SK-N-SH (cell line): ENCODE measurements at regions not wholly inside any gene's neighbourhood (a gene's known extent, or its start where the extent isn't known, plus 50 kb on each side); places are given as distances from the start of the nearest gene placed in this dataset.

Experiments
- CTCF ChIA-PET: fragments of 300-600, 350-600 bp; formaldehyde crosslinking; extraction: SDS; loops from one replicate; lab custom pipeline; 2021; lab: Yijun Ruan, JAX
- POLR2A ChIA-PET: fragments of 350-600 bp; sonication (Branson Sonifier 250); formaldehyde crosslinking; extraction: SDS; loops from one replicate; lab custom pipeline; 2020; ENCODE audit warnings: antibody characterized with exemption, inconsistent platforms; lab: Yijun Ruan, JAX
- DNase-seq: peaks from one replicate; pipeline ENCODE4 v3.0.0; 2012
- H2AFZ ChIP-seq: fragments of 200-600 bp; sonication (generic); 2 replicates; pipeline ENCODE4 v1.8.1; 2016; ENCODE audit warnings: antibody characterized with exemption, mild to moderate bottlenecking, low read depth
- H3F3A ChIP-seq: fragments of 200-600 bp; sonication (generic); replicated peaks from 2 replicates; pipeline ENCODE3; 2016; ENCODE audit warnings: antibody characterized with exemption, mild to moderate bottlenecking; ENCODE audit not compliant: insufficient read depth
- H3K27ac ChIP-seq, 2 experiments: fragments of 200-500 bp in 1 of 2; fragments of 200-600 bp in 1 of 2; sonication (Bioruptor generic) in 1 of 2; sonication (generic), shearing (Covaris generic) in 1 of 2; 2 replicates each; pipeline versions ENCODE4 v1.5.1 to v1.6.1; 2014 to 2016; ENCODE audit warnings: low read depth in 2 of 2, inconsistent platforms in 1 of 2, low read length in 1 of 2, mild to moderate bottlenecking in 1 of 2, mixed read lengths in 1 of 2
- H3K27me3 ChIP-seq: fragments of 200-600 bp; sonication (generic), shearing (Covaris generic); 2 replicates; pipeline ENCODE4 v1.6.1; 2016; ENCODE audit warnings: mixed run types; ENCODE audit not compliant: insufficient read depth
- H3K36me3 ChIP-seq, 2 experiments: fragments of 200-500 bp in 1 of 2; fragments of 200-600 bp in 1 of 2; sonication (Bioruptor generic) in 1 of 2; sonication (generic) in 1 of 2; replicated peaks in 1 of 2; 2 replicates each; pipeline versions ENCODE3 to v1.5.1; 2014 to 2016; ENCODE audit warnings: low read length in 1 of 2, mild to moderate bottlenecking in 1 of 2; ENCODE audit not compliant: insufficient read depth in 2 of 2, control insufficient read depth in 1 of 2
- H3K4me1 ChIP-seq, 2 experiments: fragments of 200-500 bp in 1 of 2; fragments of 200-600 bp in 1 of 2; sonication (Bioruptor generic) in 1 of 2; sonication (generic), shearing (Covaris generic) in 1 of 2; 2 replicates each; pipeline versions ENCODE4 v1.5.1 to v1.6.1; 2014 to 2016; ENCODE audit warnings: low read depth in 1 of 2, low read length in 1 of 2, mixed run types in 1 of 2; ENCODE audit not compliant: insufficient read depth in 2 of 2, control insufficient read depth in 1 of 2
- H3K4me2 ChIP-seq: fragments of 200-600 bp; sonication (generic), shearing (Covaris generic); 2 replicates; pipeline ENCODE4 v1.6.1; 2017; ENCODE audit warnings: mixed run types
- H3K4me3 ChIP-seq, 2 experiments: fragments of 200-500 bp in 1 of 2; fragments of 200-600 bp in 1 of 2; sonication (Bioruptor generic) in 1 of 2; sonication (generic), shearing (Covaris generic) in 1 of 2; 2 replicates each; pipeline versions ENCODE4 v1.5.1 to v1.8.1; 2014 to 2016; ENCODE audit warnings: low read depth in 2 of 2, inconsistent platforms in 1 of 2, low read length in 1 of 2, mild to moderate bottlenecking in 1 of 2, mixed read lengths in 1 of 2, moderate library complexity in 1 of 2
- H3K79me2 ChIP-seq: fragments of 200-600 bp; sonication (generic); 2 replicates; pipeline ENCODE4 v1.8.1; 2017; ENCODE audit warnings: mild to moderate bottlenecking; ENCODE audit not compliant: insufficient read depth
- H3K9ac ChIP-seq: fragments of 200-600 bp; sonication (generic); 2 replicates; pipeline ENCODE4 v1.6.1; 2017; ENCODE audit warnings: mixed run types
- H3K9me2 ChIP-seq: fragments of 200-600 bp; sonication (generic); 2 replicates; pipeline ENCODE4 v1.6.1; 2017; ENCODE audit warnings: mixed run types
- H3K9me3 ChIP-seq: fragments of 200-600 bp; sonication (generic); 2 replicates; pipeline ENCODE4 v1.6.1; 2017; ENCODE audit warnings: mixed run types, mild to moderate bottlenecking, moderate library complexity
- H4K20me1 ChIP-seq: fragments of 200-600 bp; sonication (generic); 2 replicates; pipeline ENCODE4 v1.6.1; 2017; ENCODE audit warnings: mild to moderate bottlenecking, mixed run types; ENCODE audit not compliant: insufficient read depth
- CHD2 ChIP-seq: fragments of 150-350 bp; IDR thresholded peaks from 2 replicates; pipeline ENCODE4 v1.6.1; 2018; ENCODE audit warnings: low read length; ENCODE audit not compliant: partially characterized antibody
- ELF1 ChIP-seq: IDR thresholded peaks from 2 replicates; pipeline ENCODE4 v1.4.0; 2012
- EZH2phosphoT487 ChIP-seq: fragments of 200-600 bp; sonication (generic); IDR thresholded peaks from 2 replicates; pipeline ENCODE4 v1.6.1; 2017; ENCODE audit warnings: low read depth, mixed run types, mild to moderate bottlenecking, antibody characterized with exemption, moderate library complexity, borderline replicate concordance
- FOSL2 ChIP-seq: IDR thresholded peaks from 2 replicates; pipeline ENCODE4 v1.4.0; 2012; ENCODE audit warnings: low read depth, mild to moderate bottlenecking, moderate library complexity, borderline replicate concordance
- GABPA ChIP-seq: IDR thresholded peaks from 2 replicates; pipeline ENCODE4 v1.4.0; 2012; ENCODE audit warnings: low read depth, mild to moderate bottlenecking
- NFIC ChIP-seq: IDR thresholded peaks from 2 replicates; pipeline ENCODE4 v1.4.0; 2012; ENCODE audit warnings: borderline replicate concordance
- NRF1 ChIP-seq: IDR thresholded peaks from 2 replicates; pipeline ENCODE4 v1.6.1; 2012; ENCODE audit warnings: low read depth, mild to moderate bottlenecking, low read length
- SIN3A ChIP-seq: IDR thresholded peaks from 2 replicates; pipeline ENCODE4 v1.6.1; 2012; ENCODE audit warnings: low read depth, mild to moderate bottlenecking, low read length, moderate library complexity, borderline replicate concordance
- SMC3 ChIP-seq: IDR thresholded peaks from 2 replicates; pipeline ENCODE4 v1.6.1; 2012; ENCODE audit warnings: low read depth, low read length, improper control_type of control experiment
- YY1 ChIP-seq: IDR thresholded peaks from 2 replicates; pipeline ENCODE4 v1.4.0; 2012; ENCODE audit warnings: low read depth, mild to moderate bottlenecking
- WGBS: methylation state at CpG from one replicate; pipeline ENCODE4 v1.1.6; 2017; ENCODE audit warnings: low lambda C conversion rate; 5-methylcytosine and 5-hydroxymethylcytosine counted together
- TF ChIP-seq, protein P1 (sequence below): fragments of 150-350 bp; IDR thresholded peaks from 2 replicates; pipeline ENCODE4 v1.6.1; 2017; ENCODE audit warnings: antibody characterized with exemption, low read length, low read depth, borderline replicate concordance
- TF ChIP-seq, protein P2 (sequence below): fragments of 200-600 bp; sonication (generic); IDR thresholded peaks from 2 replicates; pipeline ENCODE4 v1.6.1; 2017; ENCODE audit warnings: antibody characterized with exemption, mild to moderate bottlenecking, moderate library complexity
- TF ChIP-seq, protein P3 (sequence below): IDR thresholded peaks from 2 replicates; pipeline ENCODE4 v1.4.0; 2012; ENCODE audit warnings: low read depth, borderline replicate concordance
- TF ChIP-seq, protein P4 (sequence below): IDR thresholded peaks from 2 replicates; pipeline ENCODE4; 2012

DNA sequence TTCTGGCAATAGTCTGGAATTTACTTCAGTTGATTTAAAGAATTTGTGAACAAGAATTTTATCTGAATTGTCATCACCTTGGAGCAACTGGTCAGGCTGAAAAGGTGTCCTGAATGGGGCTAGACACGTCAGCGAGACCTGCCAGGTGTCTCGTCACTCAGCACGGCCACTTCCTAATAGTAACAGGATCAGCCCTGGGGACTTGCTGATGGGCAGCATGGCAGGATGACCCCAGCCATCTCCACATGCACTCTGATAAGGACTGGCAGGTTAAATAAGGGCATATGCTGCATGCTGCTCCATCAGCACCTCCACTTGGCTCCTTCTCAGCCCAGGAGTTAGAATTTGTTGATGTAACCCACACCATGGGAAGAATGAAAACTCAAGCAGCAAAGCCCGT is 224.2 kb downstream of the FOXO1 start:
- ChIA-PET POLR2A (no interaction called here), CTCF (no interaction called here)
- H3K4me3 ChIP-seq: no peak overlapping the region
- H3K79me2 ChIP-seq: no peaks in the 10 kb centered on the region
- H3K4me2 ChIP-seq: no peak overlapping the region
- H3F3A ChIP-seq: no peaks in the 10 kb centered on the region
- H3K4me1 ChIP-seq: peaks cover 0 to 19% of the 10 kb centered on the region in 2 experiments; a peak in 2 of 4 replicates
- no peaks in the 10 kb centered on the region for H3K27me3 ChIP-seq
- no peaks in the 10 kb centered on the region for H3K9me3 ChIP-seq
- 90% methylated on average over 5 of the region's 5 CpGs for WGBS
- no peak overlapping the region for H2AFZ ChIP-seq
- TF ChIP-seq, protein P1, sequence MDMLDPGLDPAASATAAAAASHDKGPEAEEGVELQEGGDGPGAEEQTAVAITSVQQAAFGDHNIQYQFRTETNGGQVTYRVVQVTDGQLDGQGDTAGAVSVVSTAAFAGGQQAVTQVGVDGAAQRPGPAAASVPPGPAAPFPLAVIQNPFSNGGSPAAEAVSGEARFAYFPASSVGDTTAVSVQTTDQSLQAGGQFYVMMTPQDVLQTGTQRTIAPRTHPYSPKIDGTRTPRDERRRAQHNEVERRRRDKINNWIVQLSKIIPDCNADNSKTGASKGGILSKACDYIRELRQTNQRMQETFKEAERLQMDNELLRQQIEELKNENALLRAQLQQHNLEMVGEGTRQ: no peak
- TF ChIP-seq, protein P2, sequence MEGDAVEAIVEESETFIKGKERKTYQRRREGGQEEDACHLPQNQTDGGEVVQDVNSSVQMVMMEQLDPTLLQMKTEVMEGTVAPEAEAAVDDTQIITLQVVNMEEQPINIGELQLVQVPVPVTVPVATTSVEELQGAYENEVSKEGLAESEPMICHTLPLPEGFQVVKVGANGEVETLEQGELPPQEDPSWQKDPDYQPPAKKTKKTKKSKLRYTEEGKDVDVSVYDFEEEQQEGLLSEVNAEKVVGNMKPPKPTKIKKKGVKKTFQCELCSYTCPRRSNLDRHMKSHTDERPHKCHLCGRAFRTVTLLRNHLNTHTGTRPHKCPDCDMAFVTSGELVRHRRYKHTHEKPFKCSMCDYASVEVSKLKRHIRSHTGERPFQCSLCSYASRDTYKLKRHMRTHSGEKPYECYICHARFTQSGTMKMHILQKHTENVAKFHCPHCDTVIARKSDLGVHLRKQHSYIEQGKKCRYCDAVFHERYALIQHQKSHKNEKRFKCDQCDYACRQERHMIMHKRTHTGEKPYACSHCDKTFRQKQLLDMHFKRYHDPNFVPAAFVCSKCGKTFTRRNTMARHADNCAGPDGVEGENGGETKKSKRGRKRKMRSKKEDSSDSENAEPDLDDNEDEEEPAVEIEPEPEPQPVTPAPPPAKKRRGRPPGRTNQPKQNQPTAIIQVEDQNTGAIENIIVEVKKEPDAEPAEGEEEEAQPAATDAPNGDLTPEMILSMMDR: no peak
- TF ChIP-seq EZH2phosphoT487: no peak
- no peak for TF ChIP-seq ELF1
- TF ChIP-seq SMC3: no peak
- no peak for TF ChIP-seq GABPA
- no peak for TF ChIP-seq SIN3A
- TF ChIP-seq NRF1: no peak
- no peak for TF ChIP-seq CHD2
- TF ChIP-seq, protein P3, sequence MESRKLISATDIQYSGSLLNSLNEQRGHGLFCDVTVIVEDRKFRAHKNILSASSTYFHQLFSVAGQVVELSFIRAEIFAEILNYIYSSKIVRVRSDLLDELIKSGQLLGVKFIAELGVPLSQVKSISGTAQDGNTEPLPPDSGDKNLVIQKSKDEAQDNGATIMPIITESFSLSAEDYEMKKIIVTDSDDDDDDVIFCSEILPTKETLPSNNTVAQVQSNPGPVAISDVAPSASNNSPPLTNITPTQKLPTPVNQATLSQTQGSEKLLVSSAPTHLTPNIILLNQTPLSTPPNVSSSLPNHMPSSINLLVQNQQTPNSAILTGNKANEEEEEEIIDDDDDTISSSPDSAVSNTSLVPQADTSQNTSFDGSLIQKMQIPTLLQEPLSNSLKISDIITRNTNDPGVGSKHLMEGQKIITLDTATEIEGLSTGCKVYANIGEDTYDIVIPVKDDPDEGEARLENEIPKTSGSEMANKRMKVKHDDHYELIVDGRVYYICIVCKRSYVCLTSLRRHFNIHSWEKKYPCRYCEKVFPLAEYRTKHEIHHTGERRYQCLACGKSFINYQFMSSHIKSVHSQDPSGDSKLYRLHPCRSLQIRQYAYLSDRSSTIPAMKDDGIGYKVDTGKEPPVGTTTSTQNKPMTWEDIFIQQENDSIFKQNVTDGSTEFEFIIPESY: no peak
- TF ChIP-seq, protein P4, sequence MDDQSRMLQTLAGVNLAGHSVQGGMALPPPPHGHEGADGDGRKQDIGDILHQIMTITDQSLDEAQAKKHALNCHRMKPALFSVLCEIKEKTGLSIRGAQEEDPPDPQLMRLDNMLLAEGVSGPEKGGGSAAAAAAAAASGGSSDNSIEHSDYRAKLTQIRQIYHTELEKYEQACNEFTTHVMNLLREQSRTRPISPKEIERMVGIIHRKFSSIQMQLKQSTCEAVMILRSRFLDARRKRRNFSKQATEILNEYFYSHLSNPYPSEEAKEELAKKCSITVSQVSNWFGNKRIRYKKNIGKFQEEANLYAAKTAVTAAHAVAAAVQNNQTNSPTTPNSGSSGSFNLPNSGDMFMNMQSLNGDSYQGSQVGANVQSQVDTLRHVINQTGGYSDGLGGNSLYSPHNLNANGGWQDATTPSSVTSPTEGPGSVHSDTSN: no peak
- TF ChIP-seq YY1: no peak
- TF ChIP-seq, all 33 proteins: peak for 0
- H3K27ac ChIP-seq: no peak overlapping the region
- no peak for DNase-seq
- H3K9me2 ChIP-seq: no peaks in the 10 kb centered on the region
- no peaks in the 10 kb centered on the region for H3K36me3 ChIP-seq
- H3K9ac ChIP-seq: no peak overlapping the region
- H4K20me1 ChIP-seq: no peaks in the 10 kb centered on the region

DNA sequence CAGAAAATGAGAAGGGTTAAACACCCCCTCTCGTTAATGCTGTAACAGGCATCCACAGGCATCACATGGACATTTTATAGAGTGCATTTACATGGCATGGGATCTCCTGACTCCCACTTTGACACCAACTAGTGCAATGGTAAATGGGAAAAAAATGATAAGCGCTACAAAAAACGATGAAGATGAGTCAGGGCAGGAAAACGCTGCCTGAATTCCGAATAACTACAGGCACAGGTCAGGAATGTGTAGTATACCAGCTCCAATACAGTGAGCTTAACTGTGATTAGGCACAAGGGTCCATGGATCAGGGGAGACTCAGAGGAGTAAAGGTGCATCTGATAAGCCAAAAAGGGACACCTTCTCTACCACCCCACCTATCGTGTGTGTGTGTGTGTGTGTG is 223.6 kb downstream of the FOXO1 start:
- no peaks in the 10 kb centered on the region for H3F3A ChIP-seq
- CTCF ChIA-PET: no interaction called here

More for the DNA sequence above, 223.6 kb downstream of the FOXO1 start:
- no peak for DNase-seq
- Histone ChIP-seq H2AFZ (no peak overlapping the region), H3K4me2 (no peak overlapping the region), H3K4me1 (peaks cover 0 to 19% of the 10 kb centered on the region in 2 experiments; a peak in 2 of 4 replicates), H3K9ac (no peak overlapping the region), H3K9me3 (no peaks in the 10 kb centered on the region), H3K27me3 (no peaks in the 10 kb centered on the region), H3K27ac (no peak overlapping the region), H3K4me3 (no peak overlapping the region), H3K36me3 (no peaks in the 10 kb centered on the region), H3K79me2 (no peaks in the 10 kb centered on the region), H3K9me2 (no peaks in the 10 kb centered on the region), H4K20me1 (no peaks in the 10 kb centered on the region)
- WGBS: 56% methylated on average over 6 of the region's 6 CpGs
- TF ChIP-seq FOSL2 (peak; percentile 4; the same call in 1 of the 2 replicates), NFIC (no peak)
- POLR2A ChIA-PET: no interaction called here
